CD4-positive, CD25-positive, alpha-beta regulatory T cell (primary cell): ENCODE measurements at regions not wholly inside any gene's neighbourhood (a gene's known extent, or its start where the extent isn't known, plus 50 kb on each side); places are given as distances from the start of the nearest gene placed in this dataset.

ENCODE experiments used
- ATAC-seq, 2 donors: fragments of 150-1000 bp; cut with Tn5 transposase; one replicate each; pipeline ENCODE4 v1.10.0; 2021; ENCODE audit warnings: low read depth in 2 of 2, moderate number of reproducible peaks in 2 of 2, moderate library complexity in 1 of 2
- DNase-seq, 3 donors: peaks; one replicate each; pipeline versions ENCODE4 v3.0.0 to v3.0.0-alpha.2; 2012 to 2022; ENCODE audit warnings: mixed read lengths in 1 of 3
- H3K27ac ChIP-seq: one replicate; pipeline ENCODE4 v1.7.0; 2013; ENCODE audit warnings: mild to moderate bottlenecking, low read length; ENCODE audit not compliant: insufficient read depth, poor library complexity, severe bottlenecking
- H3K27me3 ChIP-seq: one replicate; pipeline ENCODE4 v1.7.0; 2013; ENCODE audit warnings: low read length; ENCODE audit not compliant: control insufficient read depth, insufficient read depth
- H3K36me3 ChIP-seq: one replicate; pipeline ENCODE4 v1.7.0; 2013; ENCODE audit warnings: mild to moderate bottlenecking, low read length, moderate library complexity; ENCODE audit not compliant: control insufficient read depth, insufficient read depth
- H3K4me1 ChIP-seq: 2 replicates; pipeline ENCODE4 v1.7.0; 2013; ENCODE audit warnings: mild to moderate bottlenecking, low read length; ENCODE audit not compliant: insufficient read depth, control insufficient read depth, poor library complexity, severe bottlenecking
- H3K4me3 ChIP-seq: one replicate; pipeline ENCODE4 v1.7.0; 2013; ENCODE audit warnings: low read depth, mild to moderate bottlenecking, low read length, moderate library complexity
- H3K9me3 ChIP-seq, 2 experiments: 1 replicate in 1 of 2; 2 replicates in 1 of 2; pipeline ENCODE4 v1.7.0; 2013; ENCODE audit warnings: low read length in 2 of 2, mild to moderate bottlenecking in 1 of 2, moderate library complexity in 1 of 2; ENCODE audit not compliant: control insufficient read depth in 2 of 2
- H3K27ac Mint-ChIP-seq, 3 donors: one replicate each; pipeline ENCODE4 v1.8.0; 2020 to 2022; ENCODE audit warnings: mild to moderate bottlenecking in 3 of 3, mixed read lengths in 3 of 3, moderate library complexity in 2 of 3
- H3K27me3 Mint-ChIP-seq: one replicate; pipeline ENCODE4 v1.8.0; 2022; ENCODE audit warnings: mild to moderate bottlenecking, mixed read lengths
- H3K36me3 Mint-ChIP-seq: one replicate; pipeline ENCODE4 v1.8.0; 2020; ENCODE audit warnings: mixed read lengths
- H3K4me1 Mint-ChIP-seq, 4 donors: one replicate each; pipeline ENCODE4 v1.8.0; 2020 to 2022; ENCODE audit warnings: mixed read lengths in 4 of 4, mild to moderate bottlenecking in 1 of 4
- H3K4me3 Mint-ChIP-seq, 4 donors: one replicate each; pipeline ENCODE4 v1.8.0; 2020 to 2022; ENCODE audit warnings: mild to moderate bottlenecking in 4 of 4, mixed read lengths in 4 of 4, moderate library complexity in 3 of 4
- H3K9me3 Mint-ChIP-seq, 7 donors: one replicate each; pipeline ENCODE4 v1.8.0; 2020 to 2022; ENCODE audit warnings: mixed read lengths in 7 of 7, mild to moderate bottlenecking in 3 of 7, moderate library complexity in 2 of 7

GRCh38 chr14:46051796-46052195 is 599.8 kb downstream of the RPL10L start:
- Histone ChIP-seq H3K27me3 (no peaks in the 10 kb centered on the region), H3K9me3 (peaks cover 0 to 4% of the 10 kb centered on the region in 2 experiments), H3K4me3 (no peak overlapping the region), H3K4me1 (no peaks in the 10 kb centered on the region), H3K27ac (no peak overlapping the region), H3K36me3 (no peaks in the 10 kb centered on the region)
- ATAC-seq (no peak), DNase-seq (no peak)
- Mint-ChIP-seq H3K4me1 (no peaks in the 10 kb centered on the region), H3K36me3 (no peaks in the 10 kb centered on the region), H3K9me3 (peaks cover 3 to 23% (median 6%) of the 10 kb centered on the region in 7 donors), H3K4me3 (no peak overlapping the region), H3K27me3 (no peaks in the 10 kb centered on the region), H3K27ac (no peak overlapping the region)

GRCh38 chr14:46048127-46048526 is 603.5 kb downstream of the RPL10L start:
- no peak overlapping the region for H3K27ac ChIP-seq
- Mint-ChIP-seq H3K4me3 (no peak overlapping the region), H3K36me3 (no peaks in the 10 kb centered on the region), H3K27ac (no peak overlapping the region), H3K9me3 (peaks cover 2 to 28% (median 6%) of the 10 kb centered on the region in 7 donors), H3K4me1 (no peaks in the 10 kb centered on the region), H3K27me3 (no peaks in the 10 kb centered on the region)
- ATAC-seq = no peak
- no peaks in the 10 kb centered on the region for H3K27me3 ChIP-seq
- H3K36me3 ChIP-seq = no peaks in the 10 kb centered on the region
- peaks cover 0 to 4% of the 10 kb centered on the region in 2 experiments for H3K9me3 ChIP-seq
- no peak for DNase-seq
- no peak overlapping the region for H3K4me3 ChIP-seq
- no peaks in the 10 kb centered on the region for H3K4me1 ChIP-seq

DNA sequence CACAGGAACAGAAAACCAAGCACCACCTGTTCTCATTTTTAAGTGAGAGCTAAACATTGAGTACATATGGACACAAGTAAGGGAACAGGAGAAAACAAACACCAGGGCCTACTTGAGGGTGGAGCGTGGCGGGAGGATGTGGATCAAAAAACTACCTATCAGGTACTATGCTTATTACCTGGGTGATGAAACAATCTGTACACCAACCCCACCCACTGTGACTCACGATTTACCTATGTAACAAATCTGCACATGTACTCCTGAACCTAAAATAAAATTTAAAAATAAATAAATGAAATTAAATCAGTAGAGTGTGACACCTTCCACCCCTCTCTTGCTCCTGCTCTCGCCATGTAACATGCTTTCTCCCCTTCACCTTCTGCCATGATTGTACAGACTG is 615.5 kb downstream of the RPL10L start:
- peaks cover 0 to 12% (median 5%) of the 10 kb centered on the region in 7 donors for H3K9me3 Mint-ChIP-seq
- no peak overlapping the region for H3K27ac Mint-ChIP-seq
- H3K4me1 Mint-ChIP-seq = no peaks in the 10 kb centered on the region
- Histone ChIP-seq H3K4me3 (no peak overlapping the region), H3K27me3 (no peaks in the 10 kb centered on the region), H3K36me3 (no peaks in the 10 kb centered on the region), H3K9me3 (peaks cover 0 to 6% of the 10 kb centered on the region in 2 experiments), H3K4me1 (no peaks in the 10 kb centered on the region), H3K27ac (no peak overlapping the region)
- no peaks in the 10 kb centered on the region for H3K36me3 Mint-ChIP-seq
- no peak overlapping the region for H3K4me3 Mint-ChIP-seq
- no peak for DNase-seq
- no peak for ATAC-seq
- H3K27me3 Mint-ChIP-seq = no peaks in the 10 kb centered on the region

DNA sequence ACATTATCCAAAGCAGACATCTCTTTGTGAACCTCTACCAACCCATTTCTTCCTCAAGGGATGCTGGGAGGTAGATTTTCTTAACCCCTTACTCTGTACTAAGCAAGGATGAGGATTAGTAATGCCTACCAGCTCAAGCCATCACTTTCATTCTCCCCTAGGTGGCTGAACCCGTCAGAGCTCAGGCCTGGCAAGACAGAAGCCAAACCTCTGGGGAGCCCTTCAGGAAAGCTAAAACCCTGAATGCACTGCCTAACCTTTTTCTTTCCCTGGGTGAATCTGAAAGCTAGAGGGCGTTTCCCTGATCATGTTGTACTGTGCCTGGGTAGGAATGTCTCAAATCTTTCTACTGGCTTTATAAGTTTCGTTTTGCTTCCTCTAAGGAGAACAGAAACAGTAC is 617.3 kb downstream of the RPL10L start:
- Histone ChIP-seq H3K9me3 (peaks cover 0 to 6% of the 10 kb centered on the region in 2 experiments), H3K4me3 (no peak overlapping the region), H3K27ac (no peak overlapping the region), H3K4me1 (no peaks in the 10 kb centered on the region), H3K27me3 (no peaks in the 10 kb centered on the region), H3K36me3 (no peaks in the 10 kb centered on the region)
- Mint-ChIP-seq H3K27ac (no peak overlapping the region), H3K4me1 (no peaks in the 10 kb centered on the region), H3K27me3 (no peaks in the 10 kb centered on the region), H3K4me3 (no peak overlapping the region), H3K36me3 (no peaks in the 10 kb centered on the region), H3K9me3 (peaks cover 0 to 11% (median 7%) of the 10 kb centered on the region in 7 donors)
- no peak for DNase-seq
- no peak for ATAC-seq

GRCh38 chr14:46018846-46019420 is 632.6 kb downstream of the RPL10L start:
- no peaks in the 10 kb centered on the region for H3K4me1 ChIP-seq

GRCh38 chr14:46008348-46008747 is 643.2 kb downstream of the RPL10L start:
- Histone ChIP-seq H3K27me3 (no peaks in the 10 kb centered on the region), H3K27ac (no peak overlapping the region), H3K4me3 (no peak overlapping the region), H3K36me3 (no peaks in the 10 kb centered on the region), H3K4me1 (no peaks in the 10 kb centered on the region), H3K9me3 (peaks cover 0 to 8% of the 10 kb centered on the region in 2 experiments)
- H3K4me3 Mint-ChIP-seq = no peak overlapping the region
- no peaks in the 10 kb centered on the region for H3K4me1 Mint-ChIP-seq
- no peak overlapping the region for H3K27ac Mint-ChIP-seq
- DNase-seq (no peak), ATAC-seq (no peak)
- H3K9me3 Mint-ChIP-seq = peaks cover 3 to 34% (median 13%) of the 10 kb centered on the region in 7 donors
- H3K27me3 Mint-ChIP-seq = no peaks in the 10 kb centered on the region
- H3K36me3 Mint-ChIP-seq = no peaks in the 10 kb centered on the region

More at GRCh38 chr14:46018846-46019420, 632.6 kb downstream of the RPL10L start:
- Mint-ChIP-seq H3K27ac (no peak overlapping the region), H3K4me3 (no peak overlapping the region), H3K4me1 (no peaks in the 10 kb centered on the region), H3K36me3 (no peaks in the 10 kb centered on the region), H3K27me3 (no peaks in the 10 kb centered on the region), H3K9me3 (peaks cover 4 to 28% (median 15%) of the 10 kb centered on the region in 7 donors)
- no peak overlapping the region for H3K27ac ChIP-seq
- H3K27me3 ChIP-seq = no peaks in the 10 kb centered on the region
- H3K36me3 ChIP-seq = no peaks in the 10 kb centered on the region
- peaks cover 4% of the 10 kb centered on the region in 2 experiments for H3K9me3 ChIP-seq
- no peak overlapping the region for H3K4me3 ChIP-seq
- ATAC-seq = no peak
- DNase-seq = no peak

GRCh38 chr14:45998554-45998953 is 653.0 kb downstream of the RPL10L start:
- H3K27me3 ChIP-seq = no peaks in the 10 kb centered on the region
- no peak overlapping the region for H3K4me3 ChIP-seq
- Mint-ChIP-seq H3K4me3 (no peak overlapping the region), H3K36me3 (no peaks in the 10 kb centered on the region), H3K4me1 (no peaks in the 10 kb centered on the region), H3K9me3 (peaks cover 0 to 25% (median 9%) of the 10 kb centered on the region in 7 donors), H3K27me3 (no peaks in the 10 kb centered on the region), H3K27ac (no peak overlapping the region)
- no peak overlapping the region for H3K27ac ChIP-seq
- ATAC-seq = no peak
- no peaks in the 10 kb centered on the region for H3K36me3 ChIP-seq
- no peaks in the 10 kb centered on the region for H3K9me3 ChIP-seq
- no peaks in the 10 kb centered on the region for H3K4me1 ChIP-seq
- no peak for DNase-seq

GRCh38 chr14:45990252-45990651 is 661.3 kb downstream of the RPL10L start:
- H3K4me1 Mint-ChIP-seq = no peaks in the 10 kb centered on the region
- H3K27me3 ChIP-seq = no peaks in the 10 kb centered on the region
- DNase-seq (no peak), ATAC-seq (no peak)
- no peaks in the 10 kb centered on the region for H3K36me3 ChIP-seq
- no peak overlapping the region for H3K4me3 Mint-ChIP-seq
- no peak overlapping the region for H3K27ac ChIP-seq
- H3K4me1 ChIP-seq = no peaks in the 10 kb centered on the region
- H3K27ac Mint-ChIP-seq = no peak overlapping the region
- H3K9me3 ChIP-seq = peaks cover 0 to 10% of the 10 kb centered on the region in 2 experiments
- H3K27me3 Mint-ChIP-seq = no peaks in the 10 kb centered on the region
- no peaks in the 10 kb centered on the region for H3K36me3 Mint-ChIP-seq
- no peak overlapping the region for H3K4me3 ChIP-seq
- peaks cover 0 to 18% (median 2%) of the 10 kb centered on the region in 7 donors for H3K9me3 Mint-ChIP-seq
